Lower leg skin (tissue), 3 donors: ENCODE measurements at regions not wholly inside any gene's neighbourhood (a gene's known extent, or its start where the extent isn't known, plus 50 kb on each side); places are given as distances from the start of the nearest gene placed in this dataset.

Experiments
- CTCF ChIP-seq, 3 donors: fragments of 450-650 bp; IDR thresholded peaks; one replicate each; pipeline ENCODE4 v1.5.1; 2016; ENCODE audit warnings: antibody characterized with exemption in 3 of 3, mild to moderate bottlenecking in 3 of 3, moderate library complexity in 2 of 3
- POLR2A ChIP-seq, 2 donors: fragments of 450-650 bp; IDR thresholded peaks; one replicate each; pipeline ENCODE4 v1.6.1; 2016 to 2017; ENCODE audit warnings: antibody characterized with exemption in 2 of 2, mild to moderate bottlenecking in 1 of 2, moderate library complexity in 1 of 2

GRCh38 chr1:181351740-181352139 is 131.6 kb upstream of the CACNA1E start:
- TF ChIP-seq CTCF (IDR thresholded peaks at IDR 0.05), result no peak
- no peak for TF ChIP-seq POLR2A (IDR thresholded peaks at IDR 0.05)
